Stimulated activated memory B cell treated with anti-CD40 and anti-IgM and Interleukin-4, amounts not matched to agents 10 μg/mL and 1 μg/mL and 100 μg/mL, for 72 hours (primary cell): ENCODE measurements at regions not wholly inside any gene's neighbourhood (a gene's known extent, or its start where the extent isn't known, plus 50 kb on each side); places are given as distances from the start of the nearest gene placed in this dataset.
A peak's percentile ranks its signal among the peaks of the same experiment; 100 is the strongest.
"Not testable (repeated sequence)": the region's sequence is repeated elsewhere in the genome, so short reads cannot be mapped to it uniquely, and the experiment has no call there.

Experiments used
- ATAC-seq: fragments of 150-1000 bp; cut with Tn5 transposase; 2 replicates; pipeline ENCODE4 v1.10.0; 2021
- H3K27ac Mint-ChIP-seq: one replicate; pipeline ENCODE4 v1.8.0; 2022; ENCODE audit warnings: mild to moderate bottlenecking, mixed read lengths
- H3K27me3 Mint-ChIP-seq: one replicate; pipeline ENCODE4 v1.8.0; 2022; ENCODE audit warnings: mixed read lengths
- H3K36me3 Mint-ChIP-seq: one replicate; pipeline ENCODE4 v1.8.0; 2022; ENCODE audit warnings: mixed read lengths
- H3K4me1 Mint-ChIP-seq: one replicate; pipeline ENCODE4 v1.8.0; 2022; ENCODE audit warnings: mixed read lengths
- H3K4me3 Mint-ChIP-seq: one replicate; pipeline ENCODE4 v1.8.0; 2022; ENCODE audit warnings: mild to moderate bottlenecking, moderate library complexity, mixed read lengths
- H3K9me3 Mint-ChIP-seq: one replicate; pipeline ENCODE4 v1.8.0; 2022; ENCODE audit warnings: mixed read lengths

GRCh38 chr9:30913331-30913730 is 1471.1 kb upstream of the ACO1 start:
- Mint-ChIP-seq H3K9me3 (no peaks in the 10 kb centered on the region), H3K4me1 (no peaks in the 10 kb centered on the region), H3K36me3 (no peaks in the 10 kb centered on the region), H3K4me3 (no peak overlapping the region), H3K27ac (no peak overlapping the region), H3K27me3 (no peaks in the 10 kb centered on the region)
- ATAC-seq = no peak

GRCh38 chr9:30915451-30915850 is 1469.0 kb upstream of the ACO1 start:
- Mint-ChIP-seq H3K4me3 (no peak overlapping the region), H3K27me3 (no peaks in the 10 kb centered on the region), H3K36me3 (no peaks in the 10 kb centered on the region), H3K4me1 (no peaks in the 10 kb centered on the region), H3K27ac (no peak overlapping the region), H3K9me3 (no peaks in the 10 kb centered on the region)
- ATAC-seq = no peak

GRCh38 chr9:30925126-30925525 is 1459.3 kb upstream of the ACO1 start:
- peaks cover 3% of the 10 kb centered on the region for H3K9me3 Mint-ChIP-seq
- ATAC-seq = no peak
- H3K4me1 Mint-ChIP-seq = no peaks in the 10 kb centered on the region
- H3K4me3 Mint-ChIP-seq = no peak overlapping the region
- no peak overlapping the region for H3K27ac Mint-ChIP-seq
- no peaks in the 10 kb centered on the region for H3K27me3 Mint-ChIP-seq
- no peaks in the 10 kb centered on the region for H3K36me3 Mint-ChIP-seq

GRCh38 chr9:30925635-30926034 is 1458.8 kb upstream of the ACO1 start:
- no peak overlapping the region for H3K27ac Mint-ChIP-seq
- no peaks in the 10 kb centered on the region for H3K4me1 Mint-ChIP-seq
- H3K4me3 Mint-ChIP-seq = no peak overlapping the region
- peaks cover 3% of the 10 kb centered on the region for H3K9me3 Mint-ChIP-seq
- no peaks in the 10 kb centered on the region for H3K27me3 Mint-ChIP-seq
- ATAC-seq = no peak
- no peaks in the 10 kb centered on the region for H3K36me3 Mint-ChIP-seq

GRCh38 chr9:30928045-30928444 is 1456.4 kb upstream of the ACO1 start:
- ATAC-seq = no peak
- no peaks in the 10 kb centered on the region for H3K27me3 Mint-ChIP-seq
- H3K4me3 Mint-ChIP-seq = no peak overlapping the region
- H3K4me1 Mint-ChIP-seq = no peaks in the 10 kb centered on the region
- no peaks in the 10 kb centered on the region for H3K9me3 Mint-ChIP-seq
- H3K36me3 Mint-ChIP-seq = no peaks in the 10 kb centered on the region
- H3K27ac Mint-ChIP-seq = no peak overlapping the region

GRCh38 chr9:30932226-30932625 is 1452.2 kb upstream of the ACO1 start:
- no peaks in the 10 kb centered on the region for H3K36me3 Mint-ChIP-seq
- H3K4me3 Mint-ChIP-seq = no peak overlapping the region
- H3K27me3 Mint-ChIP-seq = no peaks in the 10 kb centered on the region
- no peaks in the 10 kb centered on the region for H3K4me1 Mint-ChIP-seq
- no peak overlapping the region for H3K27ac Mint-ChIP-seq
- no peak for ATAC-seq
- H3K9me3 Mint-ChIP-seq = no peaks in the 10 kb centered on the region

GRCh38 chr9:30935730-30936129 is 1448.7 kb upstream of the ACO1 start:
- Mint-ChIP-seq H3K4me1 (no peaks in the 10 kb centered on the region), H3K27ac (no peak overlapping the region), H3K9me3 (no peaks in the 10 kb centered on the region), H3K36me3 (no peaks in the 10 kb centered on the region), H3K4me3 (no peak overlapping the region), H3K27me3 (no peaks in the 10 kb centered on the region)
- no peak for ATAC-seq

- Mint-ChIP-seq H3K27ac (no peak overlapping the region), H3K4me1 (no peaks in the 10 kb centered on the region), H3K9me3 (no peaks in the 10 kb centered on the region), H3K4me3 (no peak overlapping the region), H3K36me3 (no peaks in the 10 kb centered on the region), H3K27me3 (no peaks in the 10 kb centered on the region)
- ATAC-seq = no peak
These were observed 1447.3 kb upstream of the ACO1 start for GRCh38 chr9:30937106-30937505.

- not testable (repeated sequence) for H3K4me3 Mint-ChIP-seq, H3K27me3 Mint-ChIP-seq, H3K4me1 Mint-ChIP-seq, H3K27ac Mint-ChIP-seq, H3K9me3 Mint-ChIP-seq, ATAC-seq, H3K36me3 Mint-ChIP-seq
These were observed 1441.6 kb upstream of the ACO1 start for GRCh38 chr9:30942852-30943251.

GRCh38 chr9:30943446-30944224 is 1440.8 kb upstream of the ACO1 start:
- H3K4me3 Mint-ChIP-seq = no peak overlapping the region
- no peaks in the 10 kb centered on the region for H3K36me3 Mint-ChIP-seq

GRCh38 chr9:30944225-30944569 is 1440.2 kb upstream of the ACO1 start:
- Mint-ChIP-seq H3K4me1 (no peaks in the 10 kb centered on the region), H3K9me3 (peaks cover 13% of the 10 kb centered on the region), H3K4me3 (no peak overlapping the region), H3K27ac (no peak overlapping the region), H3K27me3 (no peaks in the 10 kb centered on the region), H3K36me3 (no peaks in the 10 kb centered on the region)
- ATAC-seq = peak; percentile 12

More at GRCh38 chr9:30943446-30944224, 1440.8 kb upstream of the ACO1 start:
- H3K9me3 Mint-ChIP-seq = peaks cover 8% of the 10 kb centered on the region
- H3K27ac Mint-ChIP-seq = no peak overlapping the region
- H3K4me1 Mint-ChIP-seq = no peaks in the 10 kb centered on the region
- peak; percentile 16 for ATAC-seq
- no peaks in the 10 kb centered on the region for H3K27me3 Mint-ChIP-seq

- H3K4me3 Mint-ChIP-seq = no peak overlapping the region
These were observed 1439.6 kb upstream of the ACO1 start for GRCh38 chr9:30944741-30945280.

GRCh38 chr9:30964332-30964731 is 1420.1 kb upstream of the ACO1 start:
- H3K9me3 Mint-ChIP-seq = peaks cover 7% of the 10 kb centered on the region
- H3K27ac Mint-ChIP-seq = no peak overlapping the region
- no peak for ATAC-seq
- no peaks in the 10 kb centered on the region for H3K36me3 Mint-ChIP-seq
- no peak overlapping the region for H3K4me3 Mint-ChIP-seq
- H3K4me1 Mint-ChIP-seq = no peaks in the 10 kb centered on the region
- no peaks in the 10 kb centered on the region for H3K27me3 Mint-ChIP-seq

More at GRCh38 chr9:30944741-30945280, 1439.6 kb upstream of the ACO1 start:
- Mint-ChIP-seq H3K27me3 (no peaks in the 10 kb centered on the region), H3K9me3 (peaks cover 13% of the 10 kb centered on the region), H3K27ac (no peak overlapping the region), H3K4me1 (no peaks in the 10 kb centered on the region), H3K36me3 (no peaks in the 10 kb centered on the region)
- no peak for ATAC-seq

GRCh38 chr9:30967476-30967875 is 1417.0 kb upstream of the ACO1 start:
- H3K36me3 Mint-ChIP-seq = no peaks in the 10 kb centered on the region
- peaks cover 3% of the 10 kb centered on the region for H3K9me3 Mint-ChIP-seq
- no peak for ATAC-seq
- H3K4me1 Mint-ChIP-seq = no peaks in the 10 kb centered on the region
- no peak overlapping the region for H3K4me3 Mint-ChIP-seq
- H3K27me3 Mint-ChIP-seq = no peaks in the 10 kb centered on the region
- no peak overlapping the region for H3K27ac Mint-ChIP-seq

- Mint-ChIP-seq H3K27ac (no peak overlapping the region), H3K36me3 (no peaks in the 10 kb centered on the region), H3K4me1 (no peaks in the 10 kb centered on the region), H3K9me3 (no peaks in the 10 kb centered on the region), H3K27me3 (no peaks in the 10 kb centered on the region), H3K4me3 (no peak overlapping the region)
- no peak for ATAC-seq
These were observed 1414.3 kb upstream of the ACO1 start for GRCh38 chr9:30970186-30970585.

- no peaks in the 10 kb centered on the region for H3K9me3 Mint-ChIP-seq
- H3K27me3 Mint-ChIP-seq = no peaks in the 10 kb centered on the region
- no peak for ATAC-seq
- no peaks in the 10 kb centered on the region for H3K4me1 Mint-ChIP-seq
- H3K36me3 Mint-ChIP-seq = no peaks in the 10 kb centered on the region
- H3K27ac Mint-ChIP-seq = no peak overlapping the region
- no peak overlapping the region for H3K4me3 Mint-ChIP-seq
These were observed 1413.6 kb upstream of the ACO1 start for GRCh38 chr9:30970812-30971211.
